GM18868 (cell line): ENCODE measurements at regions not wholly inside any gene's neighbourhood (a gene's known extent, or its start where the extent isn't known, plus 50 kb on each side); places are given as distances from the start of the nearest gene placed in this dataset.
A peak's percentile ranks its signal among the peaks of the same experiment; 100 is the strongest.
"Not testable (repeated sequence)": the region's sequence is repeated elsewhere in the genome, so short reads cannot be mapped to it uniquely, and the experiment has no call there.

Experiments
- ATAC-seq: cut with Tn5 transposase; IDR thresholded peaks from one replicate; pipeline ENCODE4 v1.9.1; 2021; ENCODE audit warnings: mild to moderate bottlenecking, moderate library complexity; ENCODE audit not compliant: unreplicated experiment

DNA sequence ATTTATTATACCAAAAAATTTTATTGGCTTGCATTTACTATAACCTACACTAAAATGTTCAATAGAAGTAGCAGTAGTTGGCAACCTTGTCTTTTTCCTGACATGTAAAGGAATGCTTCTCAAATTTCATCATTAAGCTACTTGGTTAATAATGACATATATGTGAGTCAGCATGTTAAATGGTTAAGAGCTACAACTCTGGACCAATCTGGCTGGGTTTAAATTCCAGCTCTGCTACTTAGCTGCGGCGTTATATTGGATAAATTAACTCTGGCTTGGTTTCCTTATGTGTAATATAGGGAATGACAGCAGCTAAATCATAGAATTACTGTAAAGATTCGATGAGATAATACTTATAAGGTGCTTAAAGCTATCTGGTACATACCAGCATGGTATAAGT is 53.7 kb upstream of the OTOGL start:
- no peak for ATAC-seq

DNA sequence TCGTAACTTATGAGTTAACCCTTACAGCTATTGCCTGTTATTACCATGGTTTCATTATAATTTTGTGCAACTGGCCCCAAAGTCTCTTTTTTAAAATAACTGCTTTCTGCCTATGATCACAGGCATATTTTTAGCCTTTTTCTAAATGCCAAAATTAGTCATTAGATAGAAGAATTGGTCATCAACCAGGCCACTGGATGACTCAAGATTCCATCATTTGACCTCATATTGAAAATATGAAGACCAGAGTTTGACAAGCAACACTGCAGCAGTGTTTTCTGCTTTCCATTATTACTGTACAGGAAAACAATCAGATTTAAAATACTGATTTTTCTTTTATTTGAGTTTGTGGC is 54.7 kb upstream of the OTOGL start:
- ATAC-seq = peak; percentile 50

DNA sequence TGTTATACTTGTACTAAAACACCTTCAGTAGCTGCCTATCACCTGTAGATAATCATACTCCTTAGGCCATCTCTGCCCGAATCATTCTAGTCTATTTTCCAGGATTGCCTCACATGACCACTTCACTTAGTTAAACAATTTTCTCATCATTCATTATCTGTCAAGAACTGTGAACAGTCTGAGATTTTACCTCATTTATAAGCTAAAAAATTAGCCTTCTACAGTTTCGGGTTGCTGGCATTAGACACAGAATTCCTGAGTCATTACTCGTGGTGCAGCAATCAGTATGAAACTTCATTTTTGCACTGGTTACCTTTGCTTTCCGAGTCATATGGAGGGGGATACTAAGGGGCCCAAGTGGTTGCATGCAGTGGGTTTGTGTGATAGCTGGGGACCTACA is 57.6 kb upstream of the OTOGL start:
- no peak for ATAC-seq

DNA sequence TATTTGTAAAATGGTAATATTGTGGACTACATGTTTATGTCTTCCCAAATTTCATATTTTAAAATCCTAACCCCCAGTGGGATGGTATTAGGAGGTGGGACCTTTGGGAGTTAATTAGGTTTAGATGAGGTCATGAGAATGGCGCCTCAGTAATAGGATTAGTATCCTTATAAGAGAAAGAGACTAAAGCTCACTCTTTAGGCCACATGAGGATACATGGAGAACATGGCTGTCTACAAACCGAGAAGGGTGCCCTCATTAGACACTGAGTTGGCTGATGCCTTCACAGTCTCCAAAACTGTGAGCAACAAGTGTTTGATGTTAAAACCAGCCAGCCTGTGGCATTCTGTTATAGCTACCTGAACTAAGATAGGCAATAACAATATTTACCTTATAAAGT is 58.3 kb upstream of the OTOGL start:
- no peak for ATAC-seq

DNA sequence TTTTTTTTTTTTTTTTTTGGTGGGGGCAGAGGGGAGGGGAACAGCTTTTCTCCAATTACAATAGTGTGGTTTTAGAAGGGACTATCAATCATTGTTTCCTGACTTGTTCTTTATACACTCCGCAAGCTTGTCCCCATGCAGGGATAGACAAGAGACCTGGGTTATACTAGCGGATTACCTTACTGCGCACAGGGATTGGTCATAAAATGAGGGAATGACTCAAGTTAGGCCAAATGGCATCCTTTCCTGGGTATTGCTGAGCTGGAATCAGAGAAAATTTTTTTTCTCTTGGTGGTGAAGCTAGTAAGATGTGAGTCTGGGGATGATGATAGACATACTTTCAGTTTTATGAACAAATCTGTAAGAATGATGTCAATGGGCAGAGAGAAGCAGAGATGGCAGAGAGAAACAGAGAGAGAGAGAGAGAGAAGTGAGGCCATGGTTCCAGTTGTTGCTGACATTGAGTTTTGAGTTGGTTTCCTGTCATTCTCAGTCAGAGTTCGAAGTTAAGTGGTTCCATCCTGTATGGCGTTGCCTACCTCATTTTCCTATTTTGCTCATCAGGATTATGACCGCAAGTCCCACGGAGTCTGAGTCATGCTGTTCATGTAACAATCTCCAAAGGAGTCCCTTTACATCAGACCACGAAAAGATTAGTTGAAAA is 59.1 kb upstream of the OTOGL start:
- no peak for ATAC-seq

DNA sequence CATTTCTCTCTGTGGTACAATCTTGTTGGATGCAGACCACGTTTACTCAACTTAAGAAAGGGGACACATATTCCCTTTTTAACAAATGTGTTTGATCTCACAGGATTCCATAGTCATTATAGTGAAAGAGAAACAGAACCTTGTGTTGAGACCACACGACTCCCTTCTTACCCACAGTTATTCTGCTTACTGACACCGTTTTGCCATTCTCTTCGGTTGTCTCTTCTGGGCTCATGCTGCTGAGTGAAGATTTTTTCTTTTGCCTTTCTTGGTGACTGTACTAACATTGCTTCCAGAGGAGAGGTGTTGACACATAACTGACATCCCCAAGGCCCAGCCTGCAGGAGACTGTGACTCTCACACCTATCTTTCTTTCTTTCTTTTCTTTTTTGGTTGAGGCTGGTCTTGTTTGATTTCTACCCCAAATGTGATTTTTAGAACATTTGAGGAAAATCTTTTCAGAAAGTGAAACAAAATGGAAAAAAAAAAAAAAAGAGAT is 61.2 kb upstream of the OTOGL start:
- ATAC-seq = no peak

DNA sequence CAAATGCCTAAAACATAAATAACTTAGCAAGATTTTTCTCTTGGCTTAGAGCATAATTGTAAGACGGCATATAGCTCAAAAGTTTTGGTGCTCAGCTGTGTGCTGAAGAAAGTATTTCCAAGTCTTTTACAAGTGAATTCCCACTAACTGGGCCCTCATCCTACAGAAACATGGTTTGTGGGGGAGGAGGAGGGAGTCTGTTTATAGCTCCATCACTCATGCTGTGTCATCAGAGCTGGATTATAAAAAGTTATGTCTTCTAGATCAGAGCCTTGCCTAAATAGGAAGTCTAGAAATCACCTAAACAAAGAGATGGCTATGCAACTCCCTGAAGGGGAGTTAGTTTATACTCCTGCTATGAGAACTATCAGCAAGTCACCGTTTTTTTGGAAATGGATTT is 65.9 kb upstream of the OTOGL start:
- ATAC-seq = no peak

DNA sequence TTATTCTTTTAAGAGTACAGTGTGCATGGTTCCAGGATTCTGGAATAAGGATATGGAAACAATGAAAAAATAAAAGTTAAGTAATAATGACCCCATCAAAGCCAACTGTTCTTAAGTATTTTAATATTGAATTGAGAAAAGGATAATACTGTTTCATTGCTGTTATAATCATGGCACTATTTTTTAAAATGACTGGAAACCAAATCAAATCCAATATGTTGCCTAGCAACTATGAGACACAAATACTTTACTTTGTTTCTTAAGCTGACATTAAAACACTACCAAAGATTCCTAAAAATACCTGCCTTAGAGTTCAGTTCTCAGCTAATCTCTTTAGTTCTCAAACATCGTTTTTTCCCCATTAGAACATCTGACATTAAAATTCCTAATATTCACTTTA is 66.4 kb upstream of the OTOGL start:
- no peak for ATAC-seq

DNA sequence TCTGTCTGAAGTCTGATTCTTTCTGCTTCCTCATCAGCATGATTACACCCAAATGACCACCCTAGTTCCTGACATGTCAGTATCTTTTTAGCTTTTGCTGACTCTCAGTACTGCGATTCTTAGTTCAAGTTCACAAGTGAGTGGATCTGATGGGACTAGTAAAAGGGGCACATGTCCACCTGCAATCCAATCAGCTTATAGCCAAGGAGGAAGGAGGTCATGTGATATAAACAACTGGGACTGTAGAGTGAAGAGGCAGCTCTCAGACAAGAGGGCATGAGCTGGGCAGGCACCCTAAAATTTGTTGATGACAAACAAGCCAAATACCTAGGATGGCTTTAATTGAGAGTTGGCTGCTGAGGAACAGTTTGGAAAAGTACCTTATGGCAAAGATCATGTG is 68.1 kb upstream of the OTOGL start:
- no peak for ATAC-seq

DNA sequence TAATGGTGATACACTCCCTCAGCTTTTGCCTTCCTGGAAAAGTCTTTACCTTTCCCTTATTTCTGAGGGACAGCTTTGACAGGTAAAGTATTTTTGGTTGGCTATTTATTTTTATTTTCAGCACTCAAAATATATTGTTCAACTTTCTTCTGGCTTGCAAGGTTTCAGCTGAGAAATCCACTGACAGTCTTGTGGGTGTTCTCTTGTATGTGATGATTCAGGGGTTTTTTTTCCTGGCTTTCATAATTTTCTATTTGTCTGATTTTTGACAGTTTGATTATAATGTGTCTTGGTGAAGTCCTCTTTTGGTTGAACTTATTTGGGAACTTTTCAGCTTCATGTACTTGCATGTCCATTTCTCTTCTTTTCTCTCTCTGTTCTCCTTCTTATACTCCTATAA is 73.7 kb upstream of the OTOGL start:
- ATAC-seq = no peak

DNA sequence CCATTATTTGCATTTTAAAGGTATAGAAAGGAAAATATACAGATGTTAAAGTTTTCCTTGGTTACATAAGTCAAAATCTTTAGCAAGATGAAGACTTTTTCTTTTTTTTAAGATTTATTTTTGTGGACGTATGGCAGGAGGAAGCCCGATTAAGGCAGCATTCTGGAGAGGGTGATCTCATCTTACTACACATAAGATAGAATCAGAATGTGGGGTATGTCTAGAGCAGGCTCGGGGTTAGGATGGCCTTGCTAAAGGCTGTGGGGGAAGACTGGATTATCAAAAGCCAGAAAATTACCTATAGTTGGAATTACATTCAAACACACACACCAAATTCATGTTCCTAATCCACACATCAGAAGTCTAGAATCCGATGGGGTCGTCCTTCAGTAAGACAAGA is 79.6 kb upstream of the OTOGL start:
- ATAC-seq = no peak

DNA sequence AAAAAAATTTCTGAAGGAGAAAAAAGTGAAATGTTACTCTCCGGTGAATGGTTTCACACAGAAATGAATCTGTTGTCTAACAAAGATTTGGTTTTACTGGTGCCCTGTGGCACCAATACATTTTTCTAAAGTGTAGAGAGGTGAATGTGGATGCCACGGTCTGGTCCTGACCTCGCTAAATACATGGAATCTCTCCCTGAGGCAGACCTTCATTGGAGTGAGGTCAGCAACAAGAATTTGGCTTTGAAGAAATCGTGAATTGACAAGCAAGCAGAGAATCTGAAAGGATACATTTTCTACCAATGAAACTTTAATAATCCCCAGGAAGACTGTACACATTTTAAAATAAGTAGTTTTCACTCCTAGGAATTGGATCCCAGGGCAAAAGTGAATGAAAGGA is 81.2 kb upstream of the OTOGL start:
- no peak for ATAC-seq

DNA sequence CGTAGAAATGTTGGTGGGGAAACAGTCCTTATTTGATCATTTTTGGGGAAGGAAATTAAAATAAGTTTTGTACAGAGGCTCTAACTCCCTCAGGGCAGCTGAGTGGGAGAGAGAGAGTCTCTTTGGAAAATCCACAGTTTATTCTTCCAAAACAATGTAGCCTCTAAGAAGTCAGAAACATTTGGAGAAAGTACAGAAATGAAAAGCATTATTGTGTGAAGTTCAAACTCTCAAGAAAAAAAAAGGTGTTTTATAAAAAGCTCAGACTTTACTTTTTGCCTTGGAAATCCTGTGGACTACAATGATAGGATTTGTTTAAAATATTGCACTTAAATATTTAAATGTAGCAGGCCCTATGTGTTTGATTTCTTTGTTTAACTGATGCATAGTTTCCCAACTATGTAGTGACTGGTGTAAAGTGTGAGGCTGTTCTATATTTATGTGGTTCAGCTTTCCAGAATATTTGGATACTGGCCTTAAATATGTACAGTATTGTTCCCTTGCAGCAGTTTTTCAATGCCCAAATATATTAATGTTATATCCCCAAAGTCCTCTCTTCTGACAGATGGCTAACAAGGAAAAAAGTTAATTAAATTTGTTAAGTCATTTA is 82.0 kb upstream of the OTOGL start:
- no peak for ATAC-seq

DNA sequence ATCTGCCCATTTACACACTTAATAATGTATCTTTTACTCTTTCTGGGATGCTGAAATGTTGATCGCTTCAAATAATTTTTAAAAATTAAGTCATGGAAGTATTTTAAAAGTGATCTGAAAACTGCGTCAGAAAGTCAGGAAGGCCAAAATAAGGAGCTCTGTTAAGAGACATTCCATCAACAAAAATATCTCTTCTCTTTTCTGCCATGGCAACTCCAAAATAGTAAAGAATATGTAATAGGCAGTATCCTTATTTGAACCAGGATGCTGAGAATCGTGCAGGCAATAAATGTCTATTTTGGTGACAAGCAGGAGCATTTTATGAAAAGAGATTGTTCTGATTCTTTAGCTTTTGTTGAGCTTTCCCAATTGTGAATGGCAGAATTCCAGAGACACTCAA is 81.8 kb upstream of the PPP1R12A start:
- ATAC-seq = no peak

DNA sequence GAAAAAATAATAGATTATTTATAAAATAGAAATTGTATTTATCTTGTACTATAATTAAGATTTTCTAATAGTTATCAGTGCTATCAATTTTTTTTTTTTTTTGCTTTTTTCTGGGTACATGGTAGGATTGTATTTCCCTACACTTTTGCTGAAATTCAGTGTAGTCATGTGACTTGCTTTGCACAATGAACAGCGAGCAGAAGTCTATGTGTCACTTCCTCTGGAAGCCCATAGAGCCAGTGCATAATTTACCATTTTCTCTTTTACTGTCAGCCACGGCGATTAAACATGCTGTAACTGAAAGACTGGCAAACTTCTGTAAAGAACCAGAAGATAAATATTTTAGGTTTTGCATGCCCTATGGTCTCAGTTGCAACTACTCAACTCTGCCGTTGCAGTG is 80.8 kb upstream of the PPP1R12A start:
- no peak for ATAC-seq

DNA sequence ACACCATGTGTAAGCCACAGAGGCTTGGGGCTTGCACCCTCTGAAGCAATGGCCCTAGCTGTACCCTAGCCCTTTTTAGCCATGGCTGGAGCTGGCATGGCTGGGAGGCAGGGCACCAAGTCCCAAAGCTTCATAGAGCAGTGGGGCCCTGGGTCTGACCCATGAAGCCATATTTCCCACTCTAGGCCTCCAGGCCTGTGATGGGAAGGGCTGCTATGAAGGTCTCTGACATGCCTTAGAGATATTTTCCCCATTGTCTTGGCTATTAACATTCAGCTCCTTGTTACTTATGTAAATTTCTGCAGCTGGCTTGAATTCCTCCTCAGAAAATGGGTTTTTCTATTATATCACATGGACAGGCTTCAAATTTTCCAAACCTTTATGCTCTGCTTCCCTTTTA is 68.8 kb upstream of the PPP1R12A start:
- not testable (repeated sequence) for ATAC-seq

DNA sequence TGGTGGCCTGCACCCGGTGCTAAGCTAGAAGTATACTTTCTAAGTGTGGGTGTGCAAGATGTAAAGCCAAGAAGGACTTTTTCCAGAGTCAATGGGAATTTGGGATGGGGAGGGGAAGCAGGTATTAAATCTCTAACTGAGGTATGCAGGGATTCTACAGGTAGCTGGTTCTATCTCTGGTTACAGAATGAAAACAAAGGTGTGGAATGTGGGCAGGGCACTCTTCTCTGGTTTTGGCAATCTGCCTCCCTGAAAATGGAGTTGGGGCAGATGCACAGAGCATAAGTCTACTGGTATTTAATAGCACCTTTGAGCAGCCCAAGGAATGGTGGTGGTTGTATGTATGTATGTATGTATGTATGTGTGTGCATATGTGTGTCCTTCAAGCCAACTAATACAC is 66.7 kb upstream of the PPP1R12A start:
- ATAC-seq = no peak

DNA sequence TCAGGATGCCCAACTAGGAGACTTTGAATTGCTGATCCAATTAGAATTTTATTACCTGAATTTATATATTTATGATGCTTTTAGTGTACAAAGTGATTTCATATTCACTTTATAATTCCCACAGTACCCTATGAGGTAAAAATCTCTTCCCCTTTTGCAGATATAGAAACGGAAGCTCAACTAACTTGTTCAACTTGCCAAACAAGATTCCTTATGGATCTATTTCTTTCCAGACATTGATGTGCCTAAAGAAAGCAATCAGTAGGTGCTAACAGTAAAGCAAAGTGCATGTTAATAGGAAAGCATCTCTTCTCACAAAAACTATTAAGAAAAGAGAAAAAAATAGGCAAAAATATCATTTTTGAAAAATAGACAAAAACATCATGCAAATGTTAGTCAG is 65.9 kb upstream of the PPP1R12A start:
- ATAC-seq = no peak

DNA sequence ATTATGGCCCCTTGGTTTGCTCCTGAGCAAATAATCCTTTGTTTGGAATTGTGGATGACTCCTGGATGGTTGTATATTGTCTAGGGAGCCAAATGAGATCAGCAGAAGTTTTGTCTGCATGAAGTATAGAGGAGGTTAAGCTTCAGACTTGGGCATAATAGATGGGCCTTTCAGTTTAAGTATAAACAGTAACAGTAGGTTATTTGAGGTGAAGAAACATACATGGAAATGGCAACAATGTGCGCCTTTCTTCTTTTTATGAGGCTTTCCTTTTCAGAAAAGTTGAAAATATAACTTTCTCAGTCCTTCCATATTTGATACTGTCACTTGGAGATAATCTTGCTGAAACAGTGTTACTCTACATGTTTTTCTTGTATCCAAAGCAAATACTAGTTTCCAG is 63.7 kb upstream of the PPP1R12A start:
- ATAC-seq = no peak

DNA sequence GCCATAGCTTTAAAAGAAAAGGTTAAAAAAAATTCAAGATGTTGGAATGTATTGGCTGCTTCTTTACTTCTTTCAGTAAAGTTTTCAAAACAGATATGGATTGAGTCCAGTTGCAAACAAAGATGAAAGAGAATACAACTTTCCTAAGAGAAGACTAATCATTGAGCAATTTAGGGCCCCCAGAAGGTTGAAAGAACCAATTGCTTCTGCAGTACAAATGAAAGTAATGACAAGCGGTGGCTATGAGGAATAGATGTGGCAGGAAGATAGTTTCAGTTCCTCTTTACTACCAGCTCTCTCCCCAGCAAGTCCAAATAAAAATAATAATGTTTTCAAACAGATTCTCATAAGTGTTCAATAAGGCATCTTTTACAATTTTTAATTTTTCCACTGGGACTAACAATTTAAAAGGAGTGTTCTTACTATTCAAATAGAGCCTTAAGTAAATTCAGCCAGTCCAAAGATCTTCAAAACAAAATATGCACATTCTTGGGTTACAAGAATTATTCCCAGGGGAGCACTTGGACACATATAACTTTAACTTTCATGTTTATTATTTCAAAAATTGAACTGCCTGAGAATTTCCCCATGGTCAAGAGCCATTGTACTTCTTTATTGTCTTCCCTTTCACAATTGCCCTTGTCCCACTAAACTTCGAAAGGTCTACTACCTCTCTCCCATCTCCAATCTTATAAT is 62.3 kb upstream of the PPP1R12A start:
- peak; percentile 100 for ATAC-seq

DNA sequence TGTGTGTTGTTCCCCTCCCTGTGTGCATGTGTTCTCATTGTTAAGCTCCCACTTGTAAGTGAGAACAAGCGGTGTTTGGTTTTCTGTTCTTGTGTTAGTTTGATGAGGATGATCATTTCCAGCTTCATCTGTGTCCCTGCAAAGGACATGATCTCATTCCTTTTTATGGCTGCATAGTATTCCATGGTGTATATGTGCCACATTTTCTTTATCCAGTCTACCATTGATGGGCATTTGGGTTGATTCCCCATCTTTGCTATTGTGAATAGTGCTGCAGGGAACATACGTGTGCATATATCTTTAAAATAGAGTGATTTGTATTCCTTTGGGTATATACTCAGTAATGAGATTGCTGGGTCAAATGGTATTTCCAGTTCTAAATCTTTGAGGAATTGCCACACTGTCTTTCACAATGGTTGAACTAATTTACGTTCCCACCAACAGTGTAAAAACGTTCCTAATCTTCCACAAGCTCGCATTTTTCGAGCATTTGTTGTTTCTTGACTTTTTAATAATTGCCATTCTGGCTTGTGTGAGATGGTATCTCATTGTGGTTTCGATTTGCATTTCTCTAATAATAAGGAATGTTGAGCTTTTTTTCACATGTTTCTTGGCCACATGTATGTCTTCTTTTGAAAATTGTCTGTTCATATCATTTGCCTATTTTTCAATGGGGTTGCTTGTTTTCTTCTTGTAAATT is 60.6 kb upstream of the PPP1R12A start:
- not testable (repeated sequence) for ATAC-seq
